GM21367 (cell line): ENCODE measurements at regions not wholly inside any gene's neighbourhood (a gene's known extent, or its start where the extent isn't known, plus 50 kb on each side); places are given as distances from the start of the nearest gene placed in this dataset.

Experiments used
- ATAC-seq: cut with Tn5 transposase; IDR thresholded peaks from one replicate; pipeline ENCODE4 v1.9.1; 2021; ENCODE audit not compliant: unreplicated experiment

GRCh38 chr21:43304621-43305335 is 122.2 kb downstream of the SIK1 start:
- no peak for ATAC-seq

GRCh38 chr21:43304206-43304605 is 122.7 kb downstream of the SIK1 start:
- ATAC-seq: no peak

- no peak for ATAC-seq
Measured at GRCh38 chr21:43303275-43304178, 123.4 kb downstream of the SIK1 start.

- no peak for ATAC-seq
Measured at GRCh38 chr21:43302769-43303168, 124.2 kb downstream of the SIK1 start.

GRCh38 chr21:43302062-43302700 is 124.8 kb downstream of the SIK1 start:
- no peak for ATAC-seq

- no peak for ATAC-seq
Measured at GRCh38 chr21:43301409-43302061, 125.4 kb downstream of the SIK1 start.

GRCh38 chr21:43300496-43301408 is 126.2 kb downstream of the SIK1 start:
- no peak for ATAC-seq

- no peak for ATAC-seq
Measured at GRCh38 chr21:43299441-43300277, 127.3 kb downstream of the SIK1 start.

GRCh38 chr21:43298546-43299440 is 128.1 kb downstream of the SIK1 start:
- ATAC-seq: no peak

- no peak for ATAC-seq
Measured at GRCh38 chr21:43297989-43298388, 128.9 kb downstream of the SIK1 start.

GRCh38 chr21:43297391-43297981 is 128.7 kb downstream of the CRYAA start:
- no peak for ATAC-seq

GRCh38 chr21:43295066-43295958 is 126.5 kb downstream of the CRYAA start:
- no peak for ATAC-seq

GRCh38 chr21:43294194-43294902 is 125.5 kb downstream of the CRYAA start:
- ATAC-seq: no peak

GRCh38 chr21:43292866-43293142 is 124.0 kb downstream of the CRYAA start:
- ATAC-seq: no peak

- no peak for ATAC-seq
Measured at GRCh38 chr21:43292041-43292865, 123.4 kb downstream of the CRYAA start.
